ENCODE measurements at regions not wholly inside any gene's neighbourhood (a gene's known extent, or its start where the extent isn't known, plus 50 kb on each side); places are given as distances from the start of the nearest gene placed in this dataset.

- no peak for TF ChIP-seq POLR2A (IDR thresholded peaks at IDR 0.05)
- no peak for TF ChIP-seq CTCF (IDR thresholded peaks at IDR 0.05)
- no peak for TF ChIP-seq POLR2AphosphoS5 (IDR thresholded peaks at IDR 0.05)
These were observed 1183.9 kb downstream of the DIAPH3 start for GRCh38 chr13:58979851-58980250.

Measured in upper lobe of left lung (tissue), 4 donors.